ENCODE measurements at regions not wholly inside any gene's neighbourhood (a gene's known extent, or its start where the extent isn't known, plus 50 kb on each side); places are given as distances from the start of the nearest gene placed in this dataset.
"Not testable (repeated sequence)": the region's sequence is repeated elsewhere in the genome, so short reads cannot be mapped to it uniquely, and the experiment has no call there.

DNA sequence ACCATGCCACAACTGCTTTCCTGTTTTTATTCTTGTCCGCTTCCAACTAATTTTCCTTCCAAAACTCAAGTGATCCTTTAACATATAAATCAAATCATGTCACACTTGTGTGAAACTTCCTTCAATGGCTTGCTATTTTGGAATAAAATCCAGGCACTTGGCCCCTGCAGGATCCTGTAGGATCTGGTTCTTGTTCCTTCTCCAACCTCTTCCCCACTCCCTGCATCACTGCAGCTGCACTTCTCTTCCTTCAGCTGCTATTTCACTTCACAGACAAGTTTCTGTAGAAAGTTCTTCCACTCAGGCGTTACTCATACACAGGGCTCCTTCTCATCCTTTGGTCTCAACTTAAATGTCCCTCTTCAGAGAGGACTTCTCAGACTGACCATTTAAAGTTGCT is 239.7 kb upstream of the BTG1 start:
- H3K36me3 ChIP-seq (ENCODE audit: insufficient read depth, low read length) = no peaks in the 10 kb centered on the region
- TF ChIP-seq FOXP2 (optimal IDR thresholded peaks at IDR 0.05; ENCODE audit: control extremely low read depth, extremely low read length, insufficient read depth) (no peak), POLR2AphosphoS5 (IDR thresholded peaks at IDR 0.05; ENCODE audit: borderline replicate concordance, low read depth, low read length) (no peak), EZH2 (IDR thresholded peaks at IDR 0.05) (no peak)

DNA sequence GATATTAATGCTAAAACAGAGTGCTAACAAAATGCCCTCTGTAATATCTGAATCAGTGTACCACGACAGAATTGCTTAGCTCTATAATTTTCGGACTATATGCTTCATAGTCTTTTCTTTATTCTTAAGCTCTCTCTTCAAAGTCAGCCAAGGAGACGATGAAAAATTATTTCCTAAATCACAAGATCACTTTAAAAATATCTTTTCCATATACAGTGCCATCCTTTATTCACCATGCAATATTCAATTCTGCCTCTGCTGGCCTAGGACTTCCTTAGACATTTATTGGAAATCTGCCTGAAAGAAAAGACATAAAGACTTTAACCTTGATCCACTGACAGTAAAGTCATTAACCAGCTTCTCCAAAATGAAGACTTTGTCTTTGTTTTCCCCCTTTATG is 238.9 kb upstream of the BTG1 start:
- no peaks in the 10 kb centered on the region for H3K36me3 ChIP-seq (ENCODE audit: insufficient read depth, low read length)
- TF ChIP-seq POLR2AphosphoS5 (IDR thresholded peaks at IDR 0.05; ENCODE audit: borderline replicate concordance, low read depth, low read length) = no peak
- TF ChIP-seq EZH2 (IDR thresholded peaks at IDR 0.05) = no peak
- no peak for TF ChIP-seq FOXP2 (optimal IDR thresholded peaks at IDR 0.05; ENCODE audit: control extremely low read depth, extremely low read length, insufficient read depth)
- no peak for DNase-seq (ENCODE audit: low read depth, low spot score)
- no peak overlapping the region for H3K27ac ChIP-seq
- H3K9ac ChIP-seq (ENCODE audit: insufficient read length) = no peak overlapping the region
- H3K9me3 ChIP-seq (ENCODE audit: low read depth, low read length) = no peaks in the 10 kb centered on the region
- no peak overlapping the region for H3K4me3 ChIP-seq

More for the DNA sequence above, 239.7 kb upstream of the BTG1 start:
- Histone ChIP-seq H3K4me3 (no peak overlapping the region), H3K9ac (ENCODE audit: insufficient read length) (no peak overlapping the region), H3K27ac (no peak overlapping the region), H3K9me3 (ENCODE audit: low read depth, low read length) (no peaks in the 10 kb centered on the region)
- DNase-seq (ENCODE audit: low read depth, low spot score) = no peak

DNA sequence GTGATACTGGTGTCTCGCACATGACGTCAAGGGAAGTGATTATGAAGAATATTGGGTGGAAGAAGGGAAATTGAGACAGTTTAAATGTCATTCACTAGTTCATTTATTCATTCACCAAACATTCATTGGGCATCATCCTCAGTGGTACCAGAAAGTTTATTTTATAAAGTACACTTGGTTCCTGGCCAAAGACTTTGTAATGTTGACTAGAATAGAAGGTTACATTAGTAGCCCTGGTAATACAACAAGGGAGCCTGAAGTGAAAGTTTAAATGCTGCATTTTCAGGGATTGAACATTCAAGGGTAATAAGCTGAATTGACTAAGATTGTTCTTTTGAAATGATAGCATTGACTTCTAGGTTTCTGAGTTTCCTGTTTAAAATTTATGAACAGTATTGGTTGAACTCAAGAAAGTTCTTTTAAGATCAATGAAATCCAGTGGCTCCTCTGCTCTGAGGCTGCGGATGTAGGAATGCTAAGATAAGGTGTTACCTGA is 236.8 kb upstream of the BTG1 start:
- H3K4me3 ChIP-seq = no peak overlapping the region
- no peak for DNase-seq (ENCODE audit: low read depth, low spot score)
- H3K9ac ChIP-seq (ENCODE audit: insufficient read length) = no peak overlapping the region
- no peaks in the 10 kb centered on the region for H3K9me3 ChIP-seq (ENCODE audit: low read depth, low read length)
- H3K36me3 ChIP-seq (ENCODE audit: insufficient read depth, low read length) = no peaks in the 10 kb centered on the region
- TF ChIP-seq POLR2AphosphoS5 (IDR thresholded peaks at IDR 0.05; ENCODE audit: borderline replicate concordance, low read depth, low read length) (no peak), EZH2 (IDR thresholded peaks at IDR 0.05) (no peak), FOXP2 (optimal IDR thresholded peaks at IDR 0.05; ENCODE audit: control extremely low read depth, extremely low read length, insufficient read depth) (no peak)
- no peak overlapping the region for H3K27ac ChIP-seq

- no peak for TF ChIP-seq POLR2AphosphoS5 (IDR thresholded peaks at IDR 0.05; ENCODE audit: borderline replicate concordance, low read depth, low read length)
- no peak for TF ChIP-seq FOXP2 (optimal IDR thresholded peaks at IDR 0.05; ENCODE audit: control extremely low read depth, extremely low read length, insufficient read depth)
- Histone ChIP-seq H3K9ac (ENCODE audit: insufficient read length) (no peak overlapping the region), H3K9me3 (ENCODE audit: low read depth, low read length) (no peaks in the 10 kb centered on the region), H3K36me3 (ENCODE audit: insufficient read depth, low read length) (no peaks in the 10 kb centered on the region), H3K27ac (no peak overlapping the region), H3K4me3 (no peak overlapping the region)
- DNase-seq (ENCODE audit: low read depth, low spot score) = no peak
These were observed 236.2 kb upstream of the BTG1 start for GRCh38 chr12:92381856-92382255.

DNA sequence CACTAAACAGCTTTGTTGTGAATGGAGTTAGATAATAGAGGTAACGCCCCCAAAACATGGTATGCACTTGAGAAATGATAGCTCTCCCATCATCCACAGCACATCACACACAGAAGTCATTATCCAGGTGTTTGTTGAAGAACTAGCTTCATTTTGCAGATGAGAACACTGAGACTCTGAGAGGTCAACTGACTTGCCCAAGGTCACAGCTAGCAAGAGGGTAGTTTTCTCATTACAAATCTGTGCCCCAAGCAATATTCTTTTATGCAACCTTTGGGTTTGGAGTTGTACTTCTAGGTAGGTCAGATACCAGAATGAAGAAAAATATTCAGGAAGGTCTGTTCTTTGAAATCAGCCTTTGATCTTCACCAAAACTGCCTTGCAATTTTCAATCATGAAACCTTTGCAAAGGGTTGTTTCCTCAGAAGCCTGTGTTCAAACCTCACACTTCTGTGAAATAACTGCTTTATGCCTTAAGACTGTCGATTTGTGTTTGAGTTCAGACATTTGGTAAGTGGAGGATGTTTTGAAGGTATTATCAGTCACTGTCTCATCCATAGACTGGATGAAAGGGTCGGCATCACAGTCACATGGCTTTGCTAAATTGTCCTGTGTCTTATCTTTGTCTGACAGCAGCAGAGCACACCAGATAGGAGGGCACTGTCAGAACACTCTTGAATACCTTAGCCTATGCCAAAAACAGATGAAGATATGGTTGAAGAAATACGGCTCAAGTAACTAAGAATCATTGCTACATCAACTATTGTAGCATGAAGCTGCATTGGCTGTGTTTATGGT is 233.2 kb upstream of the BTG1 start:
- Histone ChIP-seq H3K9ac (ENCODE audit: insufficient read length) (no peak overlapping the region), H3K9me3 (ENCODE audit: low read depth, low read length) (no peaks in the 10 kb centered on the region), H3K4me3 (no peak overlapping the region), H3K27ac (no peak overlapping the region), H3K36me3 (ENCODE audit: insufficient read depth, low read length) (no peaks in the 10 kb centered on the region)
- no peak for DNase-seq (ENCODE audit: low read depth, low spot score)
- TF ChIP-seq POLR2AphosphoS5 (IDR thresholded peaks at IDR 0.05; ENCODE audit: borderline replicate concordance, low read depth, low read length) (no peak), FOXP2 (optimal IDR thresholded peaks at IDR 0.05; ENCODE audit: control extremely low read depth, extremely low read length, insufficient read depth) (no peak), EZH2 (IDR thresholded peaks at IDR 0.05) (no peak)

DNA sequence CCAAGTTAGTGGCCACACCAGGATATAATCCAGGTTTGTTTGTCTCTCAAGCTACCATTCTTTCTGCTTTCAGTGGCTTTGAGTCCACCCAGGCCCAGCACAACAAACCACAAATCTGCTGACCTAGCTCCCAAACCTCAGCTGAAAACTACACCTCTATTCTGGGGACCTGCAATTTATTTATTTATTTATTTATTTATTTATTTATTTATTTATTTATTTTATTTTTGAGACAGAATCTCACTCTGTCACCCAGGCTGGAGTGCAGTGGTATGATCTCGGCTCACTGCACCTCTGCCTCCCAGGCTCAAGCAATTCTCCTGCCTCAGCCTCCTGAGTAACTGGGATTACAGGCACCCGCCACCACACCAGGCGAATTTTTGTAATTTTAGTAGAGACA is 229.9 kb upstream of the BTG1 start:
- not testable (repeated sequence) for H3K9me3 ChIP-seq (ENCODE audit: low read depth, low read length); H3K36me3 ChIP-seq (ENCODE audit: insufficient read depth, low read length); H3K27ac ChIP-seq; H3K9ac ChIP-seq (ENCODE audit: insufficient read length); DNase-seq (ENCODE audit: low read depth, low spot score); H3K4me3 ChIP-seq

- H3K9ac ChIP-seq (ENCODE audit: insufficient read length) = no peak overlapping the region
- no peak overlapping the region for H3K27ac ChIP-seq
- no peaks in the 10 kb centered on the region for H3K9me3 ChIP-seq (ENCODE audit: low read depth, low read length)
- H3K4me3 ChIP-seq = no peak overlapping the region
- no peak for TF ChIP-seq POLR2AphosphoS5 (IDR thresholded peaks at IDR 0.05; ENCODE audit: borderline replicate concordance, low read depth, low read length)
- no peak for TF ChIP-seq FOXP2 (optimal IDR thresholded peaks at IDR 0.05; ENCODE audit: control extremely low read depth, extremely low read length, insufficient read depth)
- no peak for TF ChIP-seq EZH2 (IDR thresholded peaks at IDR 0.05)
- DNase-seq (ENCODE audit: low read depth, low spot score) = no peak
- no peaks in the 10 kb centered on the region for H3K36me3 ChIP-seq (ENCODE audit: insufficient read depth, low read length)
These were observed 225.2 kb upstream of the BTG1 start for GRCh38 chr12:92370828-92371227.

GRCh38 chr12:92369636-92370035 is 224.0 kb upstream of the BTG1 start:
- Histone ChIP-seq H3K4me3 (no peak overlapping the region), H3K9ac (ENCODE audit: insufficient read length) (no peak overlapping the region), H3K9me3 (ENCODE audit: low read depth, low read length) (no peaks in the 10 kb centered on the region), H3K27ac (no peak overlapping the region), H3K36me3 (ENCODE audit: insufficient read depth, low read length) (no peaks in the 10 kb centered on the region)
- TF ChIP-seq POLR2AphosphoS5 (IDR thresholded peaks at IDR 0.05; ENCODE audit: borderline replicate concordance, low read depth, low read length) = no peak
- TF ChIP-seq FOXP2 (optimal IDR thresholded peaks at IDR 0.05; ENCODE audit: control extremely low read depth, extremely low read length, insufficient read depth) = no peak
- TF ChIP-seq EZH2 (IDR thresholded peaks at IDR 0.05) = no peak
- DNase-seq (ENCODE audit: low read depth, low spot score) = no peak

DNA sequence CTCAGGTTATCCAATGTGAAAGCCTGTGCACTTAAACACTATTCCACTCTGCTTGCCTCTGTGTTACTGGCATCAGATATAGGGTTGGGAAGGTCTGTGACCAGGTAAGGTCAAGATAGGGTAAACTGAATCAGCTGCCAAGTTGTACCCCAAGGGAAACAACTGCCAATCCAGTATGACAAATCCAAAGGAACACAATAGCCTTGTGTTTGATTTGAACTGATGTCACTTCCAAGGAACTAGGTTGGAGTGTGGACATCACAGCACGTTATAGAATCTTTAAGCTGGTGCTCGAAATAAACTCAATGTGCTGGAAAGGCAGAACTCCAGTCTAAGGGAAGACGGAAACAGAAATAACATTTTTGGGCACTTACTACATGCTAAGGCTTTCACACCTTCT is 223.4 kb upstream of the BTG1 start:
- Histone ChIP-seq H3K9ac (ENCODE audit: insufficient read length) (no peak overlapping the region), H3K9me3 (ENCODE audit: low read depth, low read length) (no peaks in the 10 kb centered on the region), H3K4me3 (no peak overlapping the region), H3K27ac (no peak overlapping the region), H3K36me3 (ENCODE audit: insufficient read depth, low read length) (no peaks in the 10 kb centered on the region)
- TF ChIP-seq POLR2AphosphoS5 (IDR thresholded peaks at IDR 0.05; ENCODE audit: borderline replicate concordance, low read depth, low read length) (no peak), EZH2 (IDR thresholded peaks at IDR 0.05) (no peak), FOXP2 (optimal IDR thresholded peaks at IDR 0.05; ENCODE audit: control extremely low read depth, extremely low read length, insufficient read depth) (no peak)
- no peak for DNase-seq (ENCODE audit: low read depth, low spot score)
